Liver (tissue), 8 donors: ENCODE measurements at regions not wholly inside any gene's neighbourhood (a gene's known extent, or its start where the extent isn't known, plus 50 kb on each side); places are given as distances from the start of the nearest gene placed in this dataset.

Experiments used
- DNase-seq: peaks from one replicate; pipeline ENCODE4 v3.0.0-alpha.2; 2017; ENCODE audit warnings: low spot score
- H3K27ac ChIP-seq, 2 donors: one replicate each; pipeline ENCODE4 v1.7.0; 2013; ENCODE audit warnings: inconsistent platforms in 2 of 2, low read length in 2 of 2, control low read depth in 1 of 2, low read depth in 1 of 2, mild to moderate bottlenecking in 1 of 2
- H3K27me3 ChIP-seq, 4 donors: one replicate each; pipeline versions ENCODE4 v1.6.1 to v1.7.0; 2013; ENCODE audit warnings: low read length in 3 of 4, inconsistent platforms in 1 of 4, mild to moderate bottlenecking in 1 of 4, moderate library complexity in 1 of 4; ENCODE audit not compliant: control insufficient read depth in 4 of 4, insufficient read depth in 4 of 4
- H3K36me3 ChIP-seq, 4 donors: one replicate each; pipeline versions ENCODE4 v1.6.1 to v1.7.0; 2013; ENCODE audit warnings: low read length in 3 of 4, mild to moderate bottlenecking in 3 of 4, low read depth in 1 of 4, moderate library complexity in 1 of 4; ENCODE audit not compliant: control insufficient read depth in 4 of 4, insufficient read depth in 3 of 4
- H3K4me1 ChIP-seq, 4 donors: one replicate each; pipeline versions ENCODE4 v1.6.1 to v1.7.0; 2013; ENCODE audit warnings: low read length in 3 of 4, mild to moderate bottlenecking in 3 of 4, moderate library complexity in 1 of 4; ENCODE audit not compliant: control insufficient read depth in 4 of 4, insufficient read depth in 4 of 4
- H3K4me3 ChIP-seq, 3 donors: one replicate each; pipeline versions ENCODE4 v1.6.1 to v1.7.0; 2013; ENCODE audit warnings: low read length in 3 of 3, control low read depth in 1 of 3, low read depth in 1 of 3, mild to moderate bottlenecking in 1 of 3
- H3K9ac ChIP-seq, 2 donors: one replicate each; pipeline ENCODE4 v1.7.0; 2013; ENCODE audit warnings: low read length in 2 of 2, mild to moderate bottlenecking in 2 of 2, moderate library complexity in 2 of 2, control low read depth in 1 of 2, low read depth in 1 of 2
- H3K9me3 ChIP-seq, 4 donors: one replicate each; pipeline versions ENCODE4 v1.6.1 to v1.7.0; 2013; ENCODE audit warnings: low read length in 3 of 4; ENCODE audit not compliant: control insufficient read depth in 4 of 4
- FOXA1 ChIP-seq: IDR thresholded peaks from 2 replicates; pipeline ENCODE4 v1.6.1; 2016; ENCODE audit warnings: antibody characterized with exemption
- HNF4A ChIP-seq, 2 donors: conservative IDR thresholded peaks; 2 replicates each; pipeline ENCODE4 v1.6.1; 2016; ENCODE audit warnings: antibody characterized with exemption in 2 of 2, mild to moderate bottlenecking in 2 of 2
- JUND ChIP-seq, 2 donors: IDR thresholded peaks; 2 replicates each; pipeline ENCODE4 v1.6.1; 2016; ENCODE audit warnings: antibody characterized with exemption in 2 of 2
- NR2F2 ChIP-seq: IDR thresholded peaks from 2 replicates; pipeline ENCODE4 v1.6.1; 2016; ENCODE audit warnings: antibody characterized with exemption
- RXRA ChIP-seq, 2 donors: IDR thresholded peaks; 2 replicates each; pipeline ENCODE4 v1.6.1; 2017 to 2018; ENCODE audit warnings: antibody characterized with exemption in 2 of 2, mild to moderate bottlenecking in 1 of 2
- SP1 ChIP-seq: IDR thresholded peaks from 2 replicates; pipeline ENCODE4 v1.6.1; 2018; ENCODE audit warnings: antibody characterized with exemption, mild to moderate bottlenecking
- TAF1 ChIP-seq: conservative IDR thresholded peaks from 2 replicates; pipeline ENCODE4 v1.6.1; 2016; ENCODE audit warnings: antibody characterized with exemption, mild to moderate bottlenecking
- YY1 ChIP-seq: IDR thresholded peaks from 2 replicates; pipeline ENCODE4 v1.6.1; 2016; ENCODE audit warnings: antibody characterized with exemption, mild to moderate bottlenecking
- WGBS: extraction: QIAGEN DNeasy Blood & Tissue Kit; methylation state at CpG from one replicate; pipeline ENCODE4 v1.1.7; 2013; 5-methylcytosine and 5-hydroxymethylcytosine counted together
- TF ChIP-seq, protein P1 (sequence below): IDR thresholded peaks from 2 replicates; pipeline ENCODE4 v1.6.1; 2016; ENCODE audit warnings: antibody characterized with exemption, mild to moderate bottlenecking
- TF ChIP-seq, protein P2 (sequence below): fragments of 150-350 bp; IDR thresholded peaks from 2 replicates; pipeline ENCODE4 v1.5.1; 2017; ENCODE audit warnings: improper control_type of control experiment, low read depth, low read length; ENCODE audit not compliant: missing input control
- TF ChIP-seq, protein P3 (sequence below): IDR thresholded peaks from 2 replicates; pipeline ENCODE4 v1.6.1; 2016; ENCODE audit warnings: antibody characterized with exemption
- TF ChIP-seq, protein P4 (sequence below): IDR thresholded peaks from 2 replicates; pipeline ENCODE4 v1.6.1; 2016; ENCODE audit warnings: antibody characterized with exemption
- donor health status: healthy.
- donor health status: healthy.
- donor health status: healthy.
- donor health status: healthy.
- donor health status: healthy.

DNA sequence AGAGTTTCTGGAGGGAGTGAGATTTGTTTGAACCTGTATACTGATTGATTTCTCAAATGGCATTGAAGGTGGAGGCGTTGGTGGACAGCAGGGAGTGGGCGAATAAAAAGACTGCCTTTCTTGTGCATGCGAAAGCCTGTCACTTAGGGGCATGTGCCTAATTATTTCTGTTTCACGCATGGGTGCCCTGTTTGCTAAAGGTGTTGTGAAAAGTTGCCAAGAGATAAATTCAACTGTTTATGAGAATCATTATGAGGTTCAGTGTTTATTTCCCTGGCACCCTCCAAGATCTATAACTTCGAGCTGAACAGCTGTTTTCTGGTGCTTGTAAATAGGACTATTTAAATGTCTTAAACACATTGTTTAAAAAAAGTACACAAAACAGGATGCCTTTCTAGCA, 67.4 kb upstream of the DMRTA1 start:
- no peak for DNase-seq
- TF ChIP-seq YY1 (no peak), JUND (IDR thresholded peaks at IDR 0.05) (no peak), NR2F2 (no peak), RXRA (IDR thresholded peaks at IDR 0.05) (no peak), SP1 (no peak)
- TF ChIP-seq, protein P1, sequence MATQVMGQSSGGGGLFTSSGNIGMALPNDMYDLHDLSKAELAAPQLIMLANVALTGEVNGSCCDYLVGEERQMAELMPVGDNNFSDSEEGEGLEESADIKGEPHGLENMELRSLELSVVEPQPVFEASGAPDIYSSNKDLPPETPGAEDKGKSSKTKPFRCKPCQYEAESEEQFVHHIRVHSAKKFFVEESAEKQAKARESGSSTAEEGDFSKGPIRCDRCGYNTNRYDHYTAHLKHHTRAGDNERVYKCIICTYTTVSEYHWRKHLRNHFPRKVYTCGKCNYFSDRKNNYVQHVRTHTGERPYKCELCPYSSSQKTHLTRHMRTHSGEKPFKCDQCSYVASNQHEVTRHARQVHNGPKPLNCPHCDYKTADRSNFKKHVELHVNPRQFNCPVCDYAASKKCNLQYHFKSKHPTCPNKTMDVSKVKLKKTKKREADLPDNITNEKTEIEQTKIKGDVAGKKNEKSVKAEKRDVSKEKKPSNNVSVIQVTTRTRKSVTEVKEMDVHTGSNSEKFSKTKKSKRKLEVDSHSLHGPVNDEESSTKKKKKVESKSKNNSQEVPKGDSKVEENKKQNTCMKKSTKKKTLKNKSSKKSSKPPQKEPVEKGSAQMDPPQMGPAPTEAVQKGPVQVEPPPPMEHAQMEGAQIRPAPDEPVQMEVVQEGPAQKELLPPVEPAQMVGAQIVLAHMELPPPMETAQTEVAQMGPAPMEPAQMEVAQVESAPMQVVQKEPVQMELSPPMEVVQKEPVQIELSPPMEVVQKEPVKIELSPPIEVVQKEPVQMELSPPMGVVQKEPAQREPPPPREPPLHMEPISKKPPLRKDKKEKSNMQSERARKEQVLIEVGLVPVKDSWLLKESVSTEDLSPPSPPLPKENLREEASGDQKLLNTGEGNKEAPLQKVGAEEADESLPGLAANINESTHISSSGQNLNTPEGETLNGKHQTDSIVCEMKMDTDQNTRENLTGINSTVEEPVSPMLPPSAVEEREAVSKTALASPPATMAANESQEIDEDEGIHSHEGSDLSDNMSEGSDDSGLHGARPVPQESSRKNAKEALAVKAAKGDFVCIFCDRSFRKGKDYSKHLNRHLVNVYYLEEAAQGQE: no peak
- TF ChIP-seq, protein P2, sequence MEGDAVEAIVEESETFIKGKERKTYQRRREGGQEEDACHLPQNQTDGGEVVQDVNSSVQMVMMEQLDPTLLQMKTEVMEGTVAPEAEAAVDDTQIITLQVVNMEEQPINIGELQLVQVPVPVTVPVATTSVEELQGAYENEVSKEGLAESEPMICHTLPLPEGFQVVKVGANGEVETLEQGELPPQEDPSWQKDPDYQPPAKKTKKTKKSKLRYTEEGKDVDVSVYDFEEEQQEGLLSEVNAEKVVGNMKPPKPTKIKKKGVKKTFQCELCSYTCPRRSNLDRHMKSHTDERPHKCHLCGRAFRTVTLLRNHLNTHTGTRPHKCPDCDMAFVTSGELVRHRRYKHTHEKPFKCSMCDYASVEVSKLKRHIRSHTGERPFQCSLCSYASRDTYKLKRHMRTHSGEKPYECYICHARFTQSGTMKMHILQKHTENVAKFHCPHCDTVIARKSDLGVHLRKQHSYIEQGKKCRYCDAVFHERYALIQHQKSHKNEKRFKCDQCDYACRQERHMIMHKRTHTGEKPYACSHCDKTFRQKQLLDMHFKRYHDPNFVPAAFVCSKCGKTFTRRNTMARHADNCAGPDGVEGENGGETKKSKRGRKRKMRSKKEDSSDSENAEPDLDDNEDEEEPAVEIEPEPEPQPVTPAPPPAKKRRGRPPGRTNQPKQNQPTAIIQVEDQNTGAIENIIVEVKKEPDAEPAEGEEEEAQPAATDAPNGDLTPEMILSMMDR: no peak
- Histone ChIP-seq H3K27me3 (peaks cover 0 to 2% (median 0%) of the 10 kb centered on the region in 4 donors), H3K4me1 (no peaks in the 10 kb centered on the region), H3K9ac (no peak overlapping the region), H3K36me3 (no peaks in the 10 kb centered on the region), H3K4me3 (no peak overlapping the region), H3K9me3 (no peaks in the 10 kb centered on the region), H3K27ac (no peak overlapping the region)
- 69% methylated on average over 5 of the region's 5 CpGs for WGBS

DNA sequence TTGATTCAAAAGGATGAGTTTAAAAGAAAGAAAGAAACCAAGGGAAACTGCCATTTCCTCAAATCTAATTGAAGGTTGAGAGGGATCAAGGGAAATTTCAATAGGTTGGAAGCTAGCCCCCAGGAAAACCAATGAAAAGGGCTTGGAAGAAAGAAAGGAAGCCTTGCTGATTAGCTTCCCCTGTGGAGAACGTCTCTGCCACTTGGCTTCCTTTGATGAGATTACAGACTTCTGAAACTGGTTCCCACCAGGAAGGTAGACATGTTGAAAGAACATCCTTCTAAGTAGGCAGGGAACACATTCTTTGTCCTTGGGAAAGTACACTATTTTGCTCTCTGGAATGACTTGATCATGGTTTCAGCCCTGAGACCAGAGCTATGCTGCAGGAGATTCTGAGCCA, 65.5 kb upstream of the DMRTA1 start:
- no peak for DNase-seq
- Histone ChIP-seq H3K9me3 (no peaks in the 10 kb centered on the region), H3K27ac (no peak overlapping the region), H3K36me3 (no peaks in the 10 kb centered on the region), H3K9ac (no peak overlapping the region), H3K27me3 (no peaks in the 10 kb centered on the region), H3K4me1 (no peaks in the 10 kb centered on the region), H3K4me3 (no peak overlapping the region)
- TF ChIP-seq, protein P2: no peak
- TF ChIP-seq, protein P3, sequence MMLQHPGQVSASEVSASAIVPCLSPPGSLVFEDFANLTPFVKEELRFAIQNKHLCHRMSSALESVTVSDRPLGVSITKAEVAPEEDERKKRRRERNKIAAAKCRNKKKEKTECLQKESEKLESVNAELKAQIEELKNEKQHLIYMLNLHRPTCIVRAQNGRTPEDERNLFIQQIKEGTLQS: no peak
- TF ChIP-seq HNF4A (conservative IDR thresholded peaks at IDR 0.05) (no peak), FOXA1 (no peak), RXRA (IDR thresholded peaks at IDR 0.05) (no peak), JUND (IDR thresholded peaks at IDR 0.05) (no peak), YY1 (no peak), TAF1 (no peak)
- TF ChIP-seq, protein P4, sequence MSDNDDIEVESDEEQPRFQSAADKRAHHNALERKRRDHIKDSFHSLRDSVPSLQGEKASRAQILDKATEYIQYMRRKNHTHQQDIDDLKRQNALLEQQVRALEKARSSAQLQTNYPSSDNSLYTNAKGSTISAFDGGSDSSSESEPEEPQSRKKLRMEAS: no peak
- 36% methylated on average over 1 of the region's 1 CpG for WGBS
